GM12878 (cell line): ENCODE measurements at regions not wholly inside any gene's neighbourhood (a gene's known extent, or its start where the extent isn't known, plus 50 kb on each side); places are given as distances from the start of the nearest gene placed in this dataset.

Experiments
- ATAC-seq: fragments of 200-7000 bp; cut with Tn5 transposase; 3 replicates; pipeline ENCODE4 v1.9.1; 2020; ENCODE audit warnings: mild to moderate bottlenecking, moderate library complexity
- BruUV-seq: library from RNA; stranded (reverse); fragments of 400-500 nt; replicated peaks from 2 replicates; lab custom pipeline; 2021; lab: Mats Ljungman, UMichigan
- CTCF ChIA-PET: fragments of 300-600 bp; sonication (Branson Sonifier 250); formaldehyde crosslinking; extraction: SDS; loops from one replicate; lab custom pipeline; 2021; ENCODE audit warnings: inconsistent platforms; lab: Yijun Ruan, JAX
- POLR2A ChIA-PET: fragments of 350-600 bp; formaldehyde crosslinking; extraction: SDS; loops from one replicate; lab custom pipeline; 2021; ENCODE audit warnings: inconsistent platforms; lab: Charles Lee
- RAD21 ChIA-PET: fragments of 300-600 bp; sonication (Branson Sonifier 250); formaldehyde crosslinking; loops from one replicate; lab custom pipeline; 2023; ENCODE audit warnings: antibody characterized with exemption; ENCODE audit not compliant: unreplicated experiment; lab: Charles Lee
- SMC1A ChIA-PET: fragments of 300-600 bp; sonication (Branson Sonifier 250); formaldehyde crosslinking; loops from one replicate; lab custom pipeline; 2023; ENCODE audit not compliant: unreplicated experiment, uncharacterized antibody; lab: Charles Lee
- DNase-seq: peaks from one replicate; pipeline ENCODE4 v3.0.0-alpha.2; 2011; ENCODE audit warnings: low read depth, low spot score
- FAIRE-seq: peaks from 3 replicates; lab custom pipeline; 2011; peaks lifted over from hg19 to GRCh38; lab: Jason Lieb, UNC
- H2AFZ ChIP-seq: 2 replicates; pipeline ENCODE4 v1.6.0; 2011; ENCODE audit warnings: low read depth, low read length, control low read depth; ENCODE audit not compliant: control insufficient read depth
- H3K27ac ChIP-seq: 2 replicates; pipeline ENCODE4 v1.5.1; 2011; ENCODE audit warnings: control low read depth; ENCODE audit not compliant: control insufficient read depth, insufficient read depth
- H3K27me3 ChIP-seq, 2 experiments: replicated peaks in 1 of 2; 2 replicates each; pipeline versions ENCODE4 v1.6.0 to v1.6.1; 2011; ENCODE audit warnings: low read length in 1 of 2; ENCODE audit not compliant: control insufficient read depth in 2 of 2, insufficient read depth in 2 of 2
- H3K36me3 ChIP-seq, 2 experiments: 2 replicates each; pipeline ENCODE4 v1.5.1; 2011; ENCODE audit warnings: low read length in 1 of 2; ENCODE audit not compliant: control insufficient read depth in 2 of 2, insufficient read depth in 2 of 2
- H3K4me1 ChIP-seq: 2 replicates; pipeline ENCODE4 v1.6.1; 2011; ENCODE audit warnings: mild to moderate bottlenecking, low read length, moderate library complexity, mixed read lengths; ENCODE audit not compliant: control insufficient read depth, insufficient read depth
- H3K4me2 ChIP-seq: 2 replicates; pipeline ENCODE4 v1.6.0; 2011; ENCODE audit warnings: control low read depth; ENCODE audit not compliant: control insufficient read depth, insufficient read depth
- H3K4me3 ChIP-seq: fragments of 200-600 bp; sonication (generic); 2 replicates; pipeline ENCODE4 v1.5.1; 2016
- H3K79me2 ChIP-seq: 2 replicates; pipeline ENCODE4 v1.6.0; 2011; ENCODE audit warnings: low read length; ENCODE audit not compliant: control insufficient read depth, insufficient read depth
- H3K9ac ChIP-seq: 2 replicates; pipeline ENCODE4 v1.8.0; 2011; ENCODE audit warnings: low read length, control low read depth, mixed read lengths; ENCODE audit not compliant: control insufficient read depth, insufficient read depth
- H3K9me3 ChIP-seq: replicated peaks from 3 replicates; pipeline ENCODE4 v1.5.1; 2011; ENCODE audit warnings: mild to moderate bottlenecking, low read length; ENCODE audit not compliant: control insufficient read depth, insufficient read depth
- H4K20me1 ChIP-seq: 2 replicates; pipeline ENCODE4 v1.6.0; 2011; ENCODE audit not compliant: control insufficient read depth, insufficient read depth
- GABPA ChIP-seq: IDR thresholded peaks from 2 replicates; pipeline ENCODE4 v1.6.1; 2014; ENCODE audit warnings: antibody characterized with exemption, low read depth, mild to moderate bottlenecking, inconsistent platforms
- HDAC2 ChIP-seq: fragments of 200-600 bp; sonication (generic); IDR thresholded peaks from 2 replicates; pipeline ENCODE4 v1.6.1; 2017
- MXI1 ChIP-seq: fragments of 150-350 bp; IDR thresholded peaks from 2 replicates; pipeline ENCODE4 v1.6.1; 2011; ENCODE audit warnings: low read depth, mild to moderate bottlenecking, inconsistent platforms, low read length, improper control_type of control experiment
- MYB ChIP-seq: fragments of 150-350 bp; IDR thresholded peaks from 2 replicates; pipeline ENCODE4 v1.6.1; 2014; ENCODE audit warnings: mild to moderate bottlenecking, low read depth, low read length, borderline replicate concordance
- SIX5 ChIP-seq: IDR thresholded peaks from 2 replicates; pipeline ENCODE4 v1.6.1; 2011; ENCODE audit warnings: mild to moderate bottlenecking, low read depth, low read length, moderate library complexity; ENCODE audit not compliant: severe bottlenecking
- SP1 ChIP-seq: IDR thresholded peaks from one replicate; pipeline ENCODE4 v1.6.1; 2011; ENCODE audit warnings: low read depth, low read length
- USF1 ChIP-seq: IDR thresholded peaks from 2 replicates; pipeline ENCODE4 v1.6.1; 2011; ENCODE audit warnings: borderline replicate concordance, low read depth, mild to moderate bottlenecking, moderate library complexity, mixed read lengths, low read length; ENCODE audit not compliant: insufficient read depth; ENCODE audit errors: extremely low read length
- ZBTB33 ChIP-seq: fragments of 450-650 bp; IDR thresholded peaks from 2 replicates; pipeline ENCODE4 v1.6.1; 2017; ENCODE audit warnings: mild to moderate bottlenecking
- ZNF217 ChIP-seq: fragments of 450-650 bp; IDR thresholded peaks from 2 replicates; pipeline ENCODE4 v1.6.1; 2017; ENCODE audit warnings: antibody characterized with exemption, mild to moderate bottlenecking
- ZNF622 ChIP-seq: fragments of 450-650 bp; IDR thresholded peaks from 2 replicates; pipeline ENCODE4 v1.6.1; 2017; ENCODE audit warnings: mild to moderate bottlenecking, inconsistent platforms
- ZSCAN29 ChIP-seq: fragments of 450-650 bp; IDR thresholded peaks from 2 replicates; pipeline ENCODE4 v1.6.1; 2017; ENCODE audit warnings: mild to moderate bottlenecking, moderate library complexity
- WGBS: methylation state at CpG from one replicate; pipeline ENCODE4 v1.1.6; 2016; ENCODE audit warnings: low lambda C conversion rate; ENCODE audit not compliant: insufficient replicate concordance, insufficient coverage; ENCODE audit errors: missing lambda C conversion rate; 5-methylcytosine and 5-hydroxymethylcytosine counted together
- in situ Hi-C: fragments of 300-500 bp; cut with MboI; formaldehyde crosslinking; loops from 9 replicates; pipeline ENCODE4 v1.14.3; 2018; ENCODE audit warnings: mixed read lengths
- intact Hi-C: fragments of 100-400 bp; cut with micrococcal nuclease; formaldehyde crosslinking; loops from one replicate; pipeline ENCODE4 v1.14.2; 2022; ENCODE audit not compliant: unreplicated experiment

- H3K9ac ChIP-seq: no peak overlapping the region
- FAIRE-seq (no peak), DNase-seq (no peak), ATAC-seq (no peak)
- no peak for TF ChIP-seq SP1
- H2AFZ ChIP-seq: no peak overlapping the region
- no peaks in the 10 kb centered on the region for H3K9me3 ChIP-seq
- intact Hi-C loops (no loop called here), in situ Hi-C loops (no loop called here)
- H3K4me1 ChIP-seq: no peaks in the 10 kb centered on the region
- POLR2A ChIA-PET: no interaction called here
- H3K4me2 ChIP-seq: no peak overlapping the region
- SMC1A ChIA-PET: interaction anchor here (1.3 kb wide), 1 partner anchor 146 kb away, joined by 3 read pairs; no protein-coding TSS in a partner anchor
- H3K27me3 ChIP-seq: no peaks in the 10 kb centered on the region
- WGBS: 100% methylated on average over 1 of the region's 1 CpG
- RAD21 ChIA-PET: no interaction called here
- no peaks in the 10 kb centered on the region for H3K79me2 ChIP-seq
- no peaks in the 10 kb centered on the region for H4K20me1 ChIP-seq
- BruUV-seq: no TSS peak
- CTCF ChIA-PET: no interaction called here
- no peaks in the 10 kb centered on the region for H3K36me3 ChIP-seq
- H3K4me3 ChIP-seq: no peak overlapping the region
- H3K27ac ChIP-seq: no peak overlapping the region
Measured at GRCh38 chr14:46053221-46053620, 598.4 kb downstream of the RPL10L start.

GRCh38 chr14:46051796-46052195 lies 599.8 kb downstream of the RPL10L start:
- H3K36me3 ChIP-seq: no peaks in the 10 kb centered on the region
- no peaks in the 10 kb centered on the region for H4K20me1 ChIP-seq
- no peaks in the 10 kb centered on the region for H3K27me3 ChIP-seq
- ATAC-seq: no peak
- RAD21 ChIA-PET: interaction anchor here (0.8 to 1.9 kb wide), 3 partner anchors 10 to 71 kb away, joined by 3 to 5 read pairs (median 3); no protein-coding TSS in a partner anchor
- no peak overlapping the region for H3K9ac ChIP-seq
- WGBS: 0% methylated on average over 1 of the region's 1 CpG
- SMC1A ChIA-PET: interaction anchor here (1.0 kb wide), 1 partner anchor 104 kb away, joined by 3 read pairs; no protein-coding TSS in a partner anchor
- H3K9me3 ChIP-seq: no peaks in the 10 kb centered on the region
- H2AFZ ChIP-seq: no peak overlapping the region
- DNase-seq: no peak
- in situ Hi-C loops: no loop called here
- no TSS peak for BruUV-seq
- no peak overlapping the region for H3K4me2 ChIP-seq
- no peaks in the 10 kb centered on the region for H3K79me2 ChIP-seq
- intact Hi-C loops: no loop called here
- no peak for FAIRE-seq
- no peak overlapping the region for H3K4me3 ChIP-seq
- TF ChIP-seq GABPA (no peak), MXI1 (no peak), USF1 (no peak), ZNF217 (no peak), HDAC2 (no peak), SIX5 (no peak), ZNF622 (no peak), ZSCAN29 (no peak), ZBTB33 (no peak), MYB (no peak)
- POLR2A ChIA-PET: no interaction called here
- H3K27ac ChIP-seq: no peak overlapping the region
- CTCF ChIA-PET: no interaction called here
- H3K4me1 ChIP-seq: no peaks in the 10 kb centered on the region
